ENCODE measurements at regions not wholly inside any gene's neighbourhood (a gene's known extent, or its start where the extent isn't known, plus 50 kb on each side); places are given as distances from the start of the nearest gene placed in this dataset.
"Not testable (repeated sequence)": the region's sequence is repeated elsewhere in the genome, so short reads cannot be mapped to it uniquely, and the experiment has no call there.

DNA sequence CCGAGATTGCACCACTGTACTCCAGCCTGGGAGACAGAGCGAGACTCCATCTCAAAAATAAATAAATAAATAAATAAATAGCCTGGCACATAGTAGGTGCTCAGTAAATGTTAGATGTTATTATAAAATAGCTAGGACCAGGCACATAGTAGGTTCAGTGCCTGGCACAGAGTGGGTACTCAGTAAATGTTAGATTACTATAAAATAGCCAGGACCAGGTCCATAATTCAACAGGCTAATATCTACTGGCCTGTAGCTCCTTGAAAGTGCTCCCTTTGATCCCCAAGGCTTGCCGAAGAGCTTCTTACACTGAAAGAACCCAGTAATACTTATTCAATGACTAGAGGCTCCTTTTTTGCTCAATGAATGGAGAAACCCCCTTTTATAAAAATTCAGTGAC is 215.1 kb upstream of the ZNF217 start:
- Mint-ChIP-seq H3K36me3 (no peaks in the 10 kb centered on the region), H3K4me3 (no peak overlapping the region), H3K27me3 (no peaks in the 10 kb centered on the region), H3K27ac (no peak overlapping the region), H3K9me3 (no peaks in the 10 kb centered on the region), H3K4me1 (peaks cover 1 to 7% (median 5%) of the 10 kb centered on the region in 3 donors)
- ATAC-seq (replicated peaks in 1 of 4) = no peak
- no peak for DNase-seq
- H3K4me1 ChIP-seq (ENCODE audit: control insufficient read depth in 1 of 2, extremely low read depth in 1 of 2, insufficient read depth in 2 of 2, low read length in 2 of 2) = peaks cover 0 to 1% of the 10 kb centered on the region in 2 experiments
- no peaks in the 10 kb centered on the region for H3K9me3 ChIP-seq
- H3K36me3 ChIP-seq (ENCODE audit: control insufficient read depth in 2 of 2, extremely low read depth in 1 of 2, insufficient read depth in 1 of 2, low read length in 1 of 2) = no peaks in the 10 kb centered on the region
- 100% methylated on average over 1 of the region's 3 CpGs for WGBS (ENCODE audit: insufficient coverage)
- ChIA-PET POLR2A (no interaction called here), CTCF (no interaction called here)
- no peaks in the 10 kb centered on the region for H3K27me3 ChIP-seq (replicated peaks in 1 of 2; ENCODE audit: control insufficient read depth in 2 of 2, extremely low read depth in 1 of 2, insufficient read depth in 2 of 2, low read length in 1 of 2)
- H3K27ac ChIP-seq (ENCODE audit: low read length) = no peak overlapping the region
- H3K4me3 ChIP-seq (ENCODE audit: control insufficient read depth in 1 of 2, extremely low read depth in 1 of 2, low read length in 1 of 2) = no peak overlapping the region

GRCh38 chr20:53808302-53808701 is 214.7 kb upstream of the ZNF217 start:
- H3K36me3 ChIP-seq (ENCODE audit: control insufficient read depth in 2 of 2, extremely low read depth in 1 of 2, insufficient read depth in 1 of 2, low read length in 1 of 2); H3K9me3 ChIP-seq; POLR2A ChIA-PET; H3K27me3 Mint-ChIP-seq; CTCF ChIA-PET; H3K9me3 Mint-ChIP-seq; DNase-seq; H3K27ac ChIP-seq (ENCODE audit: low read length); ATAC-seq (replicated peaks in 1 of 4); H3K36me3 Mint-ChIP-seq; H3K4me1 ChIP-seq (ENCODE audit: control insufficient read depth in 1 of 2, extremely low read depth in 1 of 2, insufficient read depth in 2 of 2, low read length in 2 of 2); H3K27me3 ChIP-seq (replicated peaks in 1 of 2; ENCODE audit: control insufficient read depth in 2 of 2, extremely low read depth in 1 of 2, insufficient read depth in 2 of 2, low read length in 1 of 2); H3K4me3 ChIP-seq (ENCODE audit: control insufficient read depth in 1 of 2, extremely low read depth in 1 of 2, low read length in 1 of 2); H3K4me1 Mint-ChIP-seq; H3K4me3 Mint-ChIP-seq; H3K27ac Mint-ChIP-seq: not testable (repeated sequence)
- WGBS (ENCODE audit: insufficient coverage) = no CpG with 5 or more reads among the region's 10 CpGs

DNA sequence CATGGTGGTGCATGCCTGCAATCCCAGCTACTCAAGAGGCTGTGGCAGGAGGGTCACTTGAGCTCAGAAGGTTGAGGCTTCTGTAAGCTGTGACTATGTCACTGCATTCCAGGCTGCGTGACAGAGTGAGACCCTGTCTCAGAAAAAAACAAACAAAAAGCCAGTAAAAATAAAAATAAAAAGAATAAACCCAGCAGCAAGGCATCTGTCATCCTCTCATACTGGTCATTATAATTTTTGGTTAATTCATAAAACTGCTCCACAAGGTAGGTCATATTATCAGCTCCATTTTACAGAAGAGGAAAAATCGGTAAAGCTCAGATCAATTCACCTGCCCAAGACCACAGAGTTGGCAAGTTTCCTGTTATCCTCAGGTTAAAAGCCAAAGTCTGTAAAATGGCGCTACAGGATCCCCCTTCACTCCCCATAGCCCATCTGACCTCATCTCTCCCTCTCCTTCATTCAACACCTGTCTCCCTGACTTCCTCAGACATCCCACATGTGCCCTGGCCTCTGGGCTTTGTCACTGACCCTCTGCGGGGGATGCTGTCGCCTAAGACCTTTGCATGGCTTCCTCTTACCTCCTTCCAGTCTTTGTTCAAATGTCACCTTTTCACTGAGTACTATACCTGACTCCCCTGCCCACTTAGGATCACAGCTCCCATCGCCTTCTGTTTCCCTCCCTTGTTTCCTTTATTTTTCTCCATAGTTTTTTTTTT is 213.2 kb upstream of the ZNF217 start:
- POLR2A ChIA-PET = interaction anchor here in 1 of 2 donors (0.6 kb wide), 1 partner anchor 241 kb away, joined by 3 read pairs; no protein-coding TSS in a partner anchor
- Histone ChIP-seq H3K27me3 (replicated peaks in 1 of 2; ENCODE audit: control insufficient read depth in 2 of 2, extremely low read depth in 1 of 2, insufficient read depth in 2 of 2, low read length in 1 of 2) (no peaks in the 10 kb centered on the region), H3K4me3 (ENCODE audit: control insufficient read depth in 1 of 2, extremely low read depth in 1 of 2, low read length in 1 of 2) (no peak overlapping the region), H3K36me3 (ENCODE audit: control insufficient read depth in 2 of 2, extremely low read depth in 1 of 2, insufficient read depth in 1 of 2, low read length in 1 of 2) (no peaks in the 10 kb centered on the region), H3K27ac (ENCODE audit: low read length) (no peak overlapping the region), H3K4me1 (ENCODE audit: control insufficient read depth in 1 of 2, extremely low read depth in 1 of 2, insufficient read depth in 2 of 2, low read length in 2 of 2) (no peaks in the 10 kb centered on the region), H3K9me3 (no peaks in the 10 kb centered on the region)
- ATAC-seq (replicated peaks in 1 of 4) (no peak), DNase-seq (no peak)
- Mint-ChIP-seq H3K9me3 (no peaks in the 10 kb centered on the region), H3K4me1 (peaks cover 0 to 6% (median 3%) of the 10 kb centered on the region in 3 donors), H3K27me3 (no peaks in the 10 kb centered on the region), H3K4me3 (no peak overlapping the region), H3K27ac (no peak overlapping the region), H3K36me3 (no peaks in the 10 kb centered on the region)
- WGBS (ENCODE audit: insufficient coverage) = 87% methylated on average over 4 of the region's 6 CpGs
- CTCF ChIA-PET = no interaction called here

- Histone ChIP-seq H3K4me3 (ENCODE audit: control insufficient read depth in 1 of 2, extremely low read depth in 1 of 2, low read length in 1 of 2) (no peak overlapping the region), H3K36me3 (ENCODE audit: control insufficient read depth in 2 of 2, extremely low read depth in 1 of 2, insufficient read depth in 1 of 2, low read length in 1 of 2) (no peaks in the 10 kb centered on the region), H3K27ac (ENCODE audit: low read length) (no peak overlapping the region), H3K27me3 (replicated peaks in 1 of 2; ENCODE audit: control insufficient read depth in 2 of 2, extremely low read depth in 1 of 2, insufficient read depth in 2 of 2, low read length in 1 of 2) (no peaks in the 10 kb centered on the region), H3K4me1 (ENCODE audit: control insufficient read depth in 1 of 2, extremely low read depth in 1 of 2, insufficient read depth in 2 of 2, low read length in 2 of 2) (no peaks in the 10 kb centered on the region), H3K9me3 (no peaks in the 10 kb centered on the region)
- no peaks in the 10 kb centered on the region for H3K9me3 Mint-ChIP-seq
- POLR2A ChIA-PET = interaction anchor here in 1 of 2 donors (0.6 kb wide), 1 partner anchor 74 kb away, joined by 3 read pairs; no protein-coding TSS in a partner anchor
- no peaks in the 10 kb centered on the region for H3K36me3 Mint-ChIP-seq
- H3K4me3 Mint-ChIP-seq = no peak overlapping the region
- no peak overlapping the region for H3K27ac Mint-ChIP-seq
- DNase-seq (no peak), ATAC-seq (replicated peaks in 1 of 4) (no peak)
- no peaks in the 10 kb centered on the region for H3K27me3 Mint-ChIP-seq
- WGBS (ENCODE audit: insufficient coverage) = no CpG with 5 or more reads among the region's 5 CpGs
- H3K4me1 Mint-ChIP-seq = peaks cover 0 to 6% (median 3%) of the 10 kb centered on the region in 3 donors
- CTCF ChIA-PET = no interaction called here
Measured at GRCh38 chr20:53805895-53806384, 212.3 kb upstream of the ZNF217 start.

DNA sequence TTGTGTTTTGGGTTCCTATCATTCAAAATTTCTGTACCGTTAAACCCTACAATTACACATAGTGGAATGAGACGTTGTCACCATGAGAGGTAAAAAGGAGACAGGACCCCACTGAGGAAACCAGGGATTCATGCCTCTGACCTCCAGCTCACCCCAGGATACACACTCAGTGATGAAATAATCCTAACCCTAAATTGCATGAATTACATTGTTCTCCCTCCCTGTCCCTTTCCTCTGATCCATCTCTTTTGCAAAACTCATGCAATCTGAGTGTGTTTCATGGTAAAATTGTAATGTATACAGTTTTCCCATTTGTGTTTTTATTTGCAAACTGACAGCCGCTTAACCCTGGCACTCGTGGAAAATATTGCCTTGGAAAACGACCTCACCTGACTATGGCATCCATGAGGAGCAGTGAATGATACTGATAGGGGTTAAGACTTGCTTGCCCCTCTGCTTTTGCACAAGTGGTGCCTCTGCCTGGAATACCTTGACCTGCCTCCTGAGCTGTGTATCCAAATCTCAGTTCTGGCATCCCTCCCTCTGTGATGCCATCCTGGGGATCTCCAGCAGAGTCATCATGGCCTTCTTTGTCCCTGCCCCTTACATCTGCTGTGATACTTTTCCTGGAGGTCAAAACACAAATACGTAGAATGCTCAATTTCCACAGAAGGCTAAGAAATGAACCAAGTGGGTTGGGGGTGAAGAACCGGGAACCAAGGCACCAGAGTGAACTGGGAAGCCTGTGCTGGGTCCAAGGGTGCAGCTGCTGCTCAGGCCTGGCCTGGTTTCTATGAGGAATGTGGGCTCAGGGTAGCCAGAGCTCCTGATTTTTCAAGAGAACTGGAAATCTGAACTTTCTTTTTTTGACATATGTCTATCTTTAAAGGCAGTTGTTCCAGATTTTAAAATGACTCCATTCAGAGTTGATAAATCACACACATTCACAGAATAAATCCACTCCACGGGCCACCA is 211.6 kb upstream of the ZNF217 start:
- no peaks in the 10 kb centered on the region for H3K36me3 ChIP-seq (ENCODE audit: control insufficient read depth in 2 of 2, extremely low read depth in 1 of 2, insufficient read depth in 1 of 2, low read length in 1 of 2)
- no peak for DNase-seq
- Mint-ChIP-seq H3K27ac (no peak overlapping the region), H3K4me1 (peaks cover 0 to 6% (median 3%) of the 10 kb centered on the region in 3 donors), H3K9me3 (no peaks in the 10 kb centered on the region), H3K4me3 (no peak overlapping the region), H3K36me3 (no peaks in the 10 kb centered on the region), H3K27me3 (no peaks in the 10 kb centered on the region)
- ATAC-seq (replicated peaks in 1 of 4) = no peak
- H3K4me3 ChIP-seq (ENCODE audit: control insufficient read depth in 1 of 2, extremely low read depth in 1 of 2, low read length in 1 of 2) = no peak overlapping the region
- 88% methylated on average over 5 of the region's 8 CpGs for WGBS (ENCODE audit: insufficient coverage)
- no peaks in the 10 kb centered on the region for H3K27me3 ChIP-seq (replicated peaks in 1 of 2; ENCODE audit: control insufficient read depth in 2 of 2, extremely low read depth in 1 of 2, insufficient read depth in 2 of 2, low read length in 1 of 2)
- POLR2A ChIA-PET = interaction anchor here in 1 of 2 donors (0.6 kb wide), 1 partner anchor 74 kb away, joined by 3 read pairs; no protein-coding TSS in a partner anchor
- H3K27ac ChIP-seq (ENCODE audit: low read length) = no peak overlapping the region
- H3K4me1 ChIP-seq (ENCODE audit: control insufficient read depth in 1 of 2, extremely low read depth in 1 of 2, insufficient read depth in 2 of 2, low read length in 2 of 2) = no peaks in the 10 kb centered on the region
- no peaks in the 10 kb centered on the region for H3K9me3 ChIP-seq
- CTCF ChIA-PET = no interaction called here

DNA sequence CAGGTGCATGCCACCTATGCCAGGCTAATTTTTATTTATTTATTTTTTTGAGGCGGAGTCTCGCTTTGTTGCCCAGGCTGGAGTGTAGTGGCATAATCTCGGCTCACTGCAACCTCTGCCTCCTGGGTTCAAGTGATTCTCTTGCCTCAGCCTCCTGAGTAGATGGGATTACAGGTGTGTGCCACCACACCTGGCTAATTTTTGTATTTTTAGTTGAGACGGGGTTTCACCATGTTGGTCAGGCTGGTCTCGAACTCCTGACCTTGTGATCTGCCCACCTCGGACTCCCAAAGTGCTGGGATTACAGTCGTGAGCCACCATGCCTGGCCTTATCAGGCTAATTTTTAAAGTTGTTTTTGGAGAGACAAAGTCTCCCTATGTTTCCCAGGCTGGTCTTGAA is 210.7 kb upstream of the ZNF217 start:
- CTCF ChIA-PET; H3K4me1 Mint-ChIP-seq; H3K9me3 Mint-ChIP-seq; H3K27me3 ChIP-seq (replicated peaks in 1 of 2; ENCODE audit: control insufficient read depth in 2 of 2, extremely low read depth in 1 of 2, insufficient read depth in 2 of 2, low read length in 1 of 2); H3K4me1 ChIP-seq (ENCODE audit: control insufficient read depth in 1 of 2, extremely low read depth in 1 of 2, insufficient read depth in 2 of 2, low read length in 2 of 2); ATAC-seq (replicated peaks in 1 of 4); H3K27ac Mint-ChIP-seq; H3K4me3 ChIP-seq (ENCODE audit: control insufficient read depth in 1 of 2, extremely low read depth in 1 of 2, low read length in 1 of 2); POLR2A ChIA-PET; H3K36me3 ChIP-seq (ENCODE audit: control insufficient read depth in 2 of 2, extremely low read depth in 1 of 2, insufficient read depth in 1 of 2, low read length in 1 of 2); H3K4me3 Mint-ChIP-seq; DNase-seq; H3K27me3 Mint-ChIP-seq; H3K36me3 Mint-ChIP-seq; H3K9me3 ChIP-seq; H3K27ac ChIP-seq (ENCODE audit: low read length): not testable (repeated sequence)
- 85% methylated on average over 7 of the region's 7 CpGs for WGBS (ENCODE audit: insufficient coverage)
